HCT116 (cell line): ENCODE measurements at regions not wholly inside any gene's neighbourhood (a gene's known extent, or its start where the extent isn't known, plus 50 kb on each side); places are given as distances from the start of the nearest gene placed in this dataset.

Experiments
- ATAC-seq: fragments of 200-7000 bp; cut with Tn5 transposase; 2 replicates; pipeline ENCODE4 v1.9.1; 2020; ENCODE audit warnings: mild to moderate bottlenecking, moderate library complexity
- BruUV-seq: library from RNA; stranded (reverse); fragments of 400-500 nt; replicated peaks from 2 replicates; lab custom pipeline; 2021; lab: Mats Ljungman, UMichigan
- CTCF ChIA-PET: fragments of 300-600 bp; sonication (Branson Sonifier 250); formaldehyde crosslinking; loops from one replicate; lab custom pipeline; 2021; ENCODE audit warnings: antibody characterized with exemption; lab: Charles Lee
- POLR2A ChIA-PET: fragments of 300-600, 350-600 bp; sonication (Branson Sonifier 250); formaldehyde crosslinking; loops from one replicate; lab custom pipeline; 2021; ENCODE audit warnings: antibody characterized with exemption; lab: Charles Lee
- RAD21 ChIA-PET, 2 experiments: fragments of 300-600 bp; sonication (Branson Sonifier 250); formaldehyde crosslinking; loops; one replicate each; lab custom pipeline; 2023; ENCODE audit warnings: low total read pairs in 2 of 2; ENCODE audit not compliant: uncharacterized antibody in 2 of 2, unreplicated experiment in 2 of 2, low non-redundant PET in 1 of 2; lab: Charles Lee
- DNase-seq: peaks from one replicate; pipeline ENCODE4 v3.0.0-alpha.2; 2010; ENCODE audit warnings: low read depth, low spot score
- H2AFZ ChIP-seq: fragments of 200-600 bp; shearing (Covaris generic), sonication (generic); 2 replicates; pipeline ENCODE4 v1.6.1; 2017; ENCODE audit warnings: low read depth, mixed run types, mixed read lengths, antibody characterized with exemption, low read length; ENCODE audit not compliant: poor library complexity, severe bottlenecking
- H3K27ac ChIP-seq: 2 replicates; pipeline ENCODE4 v1.5.1; 2012; ENCODE audit warnings: low read depth, low read length
- H3K27me3 ChIP-seq: fragments of 200-600 bp; sonication (generic); 2 replicates; pipeline ENCODE4 v1.6.1; 2016; ENCODE audit warnings: mixed run types, low read length, mixed read lengths; ENCODE audit not compliant: insufficient read depth
- H3K36me3 ChIP-seq, 2 experiments: fragments of 200-500 bp in 1 of 2; fragments of 200-600 bp in 1 of 2; sonication (Bioruptor generic) in 1 of 2; sonication (generic) in 1 of 2; 2 replicates each; pipeline versions ENCODE4 v1.5.1 to v1.6.1; 2014 to 2016; ENCODE audit warnings: low read length in 2 of 2, inconsistent platforms in 1 of 2, mixed read lengths in 1 of 2, mixed run types in 1 of 2; ENCODE audit not compliant: insufficient read depth in 2 of 2, control insufficient read depth in 1 of 2
- H3K4me1 ChIP-seq, 2 experiments: fragments of 200-600 bp in 1 of 2; sonication (generic) in 1 of 2; 2 replicates each; pipeline versions ENCODE4 v1.5.1 to v1.6.1; 2012 to 2017; ENCODE audit warnings: low read length in 2 of 2, inconsistent platforms in 1 of 2, mild to moderate bottlenecking in 1 of 2, mixed read lengths in 1 of 2, mixed run types in 1 of 2, moderate library complexity in 1 of 2; ENCODE audit not compliant: insufficient read depth in 2 of 2, control insufficient read depth in 1 of 2
- H3K4me2 ChIP-seq: fragments of 200-600 bp; sonication (generic); 2 replicates; pipeline ENCODE4 v1.6.1; 2017; ENCODE audit warnings: mixed run types, low read length, mixed read lengths
- H3K4me3 ChIP-seq, 2 experiments: fragments of 200-600 bp in 1 of 2; sonication (generic) in 1 of 2; replicated peaks in 1 of 2; 2 replicates each; pipeline ENCODE4 v1.5.1; 2011 to 2016; ENCODE audit warnings: low read length in 2 of 2, control low read depth in 1 of 2, low read depth in 1 of 2, mild to moderate bottlenecking in 1 of 2, mixed read lengths in 1 of 2, mixed run types in 1 of 2
- H3K79me2 ChIP-seq: fragments of 200-600 bp; sonication (generic); 2 replicates; pipeline ENCODE4 v1.6.1; 2017; ENCODE audit warnings: mild to moderate bottlenecking, mixed run types, low read length, moderate library complexity, mixed read lengths; ENCODE audit not compliant: insufficient read depth
- H3K9ac ChIP-seq: fragments of 200-600 bp; sonication (generic); 2 replicates; pipeline ENCODE4 v1.6.1; 2016; ENCODE audit warnings: low read length, mixed read lengths
- H3K9me2 ChIP-seq: fragments of 200-600 bp; sonication (generic), shearing (Covaris generic); 2 replicates; pipeline ENCODE4 v1.6.1; 2017; ENCODE audit warnings: mixed run types, mild to moderate bottlenecking, moderate library complexity; ENCODE audit not compliant: insufficient read depth
- H3K9me3 ChIP-seq, 2 experiments: fragments of 200-500 bp in 1 of 2; fragments of 200-600 bp in 1 of 2; sonication (Bioruptor generic) in 1 of 2; sonication (generic) in 1 of 2; 2 replicates each; pipeline ENCODE4 v1.6.1; 2014 to 2017; ENCODE audit warnings: low read length in 2 of 2, mixed read lengths in 2 of 2, inconsistent platforms in 1 of 2, low read depth in 1 of 2, mild to moderate bottlenecking in 1 of 2, mixed run types in 1 of 2, moderate library complexity in 1 of 2; ENCODE audit not compliant: control insufficient read depth in 1 of 2, insufficient read depth in 1 of 2
- H4K20me1 ChIP-seq: fragments of 200-600 bp; sonication (generic), shearing (Covaris generic); 2 replicates; pipeline ENCODE4 v1.6.1; 2017; ENCODE audit warnings: mixed run types, mild to moderate bottlenecking, moderate library complexity; ENCODE audit not compliant: insufficient read depth
- ATF3 ChIP-seq: IDR thresholded peaks from 2 replicates; pipeline ENCODE4 v1.6.1; 2012
- CTCF ChIP-seq, 3 experiments: fragments of 200-600 bp in 1 of 3; sonication (generic) in 1 of 3; IDR thresholded peaks in 2 of 3; conservative IDR thresholded peaks in 1 of 3; 2 replicates each; pipeline ENCODE4 v1.5.1; 2012 to 2017; ENCODE audit warnings: low read depth in 2 of 3, low read length in 2 of 3, antibody characterized with exemption in 1 of 3, borderline replicate concordance in 1 of 3, control low read depth in 1 of 3, mild to moderate bottlenecking in 1 of 3, mixed read lengths in 1 of 3, mixed run types in 1 of 3, moderate library complexity in 1 of 3; ENCODE audit not compliant: insufficient read depth in 1 of 3
- EGR1 ChIP-seq: IDR thresholded peaks from 2 replicates; pipeline ENCODE4 v1.6.1; 2012; ENCODE audit warnings: low read depth
- ELF1 ChIP-seq: IDR thresholded peaks from 2 replicates; pipeline ENCODE4 v1.6.1; 2012; ENCODE audit warnings: low read depth, borderline replicate concordance
- EZH2 ChIP-seq: fragments of 200-600 bp; sonication (generic); IDR thresholded peaks from 2 replicates; pipeline ENCODE4 v1.6.1; 2017; ENCODE audit warnings: antibody characterized with exemption, mixed run types
- EZH2phosphoT487 ChIP-seq: fragments of 200-600 bp; IDR thresholded peaks from 2 replicates; pipeline ENCODE4 v1.6.1; 2018; ENCODE audit warnings: antibody characterized with exemption, borderline replicate concordance
- FOSL1 ChIP-seq: IDR thresholded peaks from 2 replicates; pipeline ENCODE4 v1.6.1; 2012; ENCODE audit warnings: low read depth
- MAX ChIP-seq: IDR thresholded peaks from 2 replicates; pipeline ENCODE4 v1.6.1; 2012
- POLR2AphosphoS5 ChIP-seq: IDR thresholded peaks from 2 replicates; pipeline ENCODE4 v1.6.1; 2011; ENCODE audit warnings: mild to moderate bottlenecking, low read depth, low read length, moderate library complexity
- REST ChIP-seq: IDR thresholded peaks from 2 replicates; pipeline ENCODE4 v1.6.1; 2012; ENCODE audit warnings: low read depth
- SIN3A ChIP-seq: IDR thresholded peaks from 2 replicates; pipeline ENCODE4 v1.6.1; 2012; ENCODE audit warnings: low read depth
- SP1 ChIP-seq: IDR thresholded peaks from 2 replicates; pipeline ENCODE4 v1.6.1; 2012; ENCODE audit warnings: low read depth
- SRF ChIP-seq: IDR thresholded peaks from 2 replicates; pipeline ENCODE4 v1.6.1; 2012; ENCODE audit warnings: low read depth
- TCF7L2 ChIP-seq: IDR thresholded peaks from 2 replicates; pipeline ENCODE4 v1.7.0; 2011; ENCODE audit warnings: borderline replicate concordance, inconsistent platforms; ENCODE audit not compliant: insufficient read depth, insufficient read length; ENCODE audit errors: extremely low read depth
- ZBTB33 ChIP-seq: IDR thresholded peaks from 2 replicates; pipeline ENCODE4 v1.6.1; 2011; ENCODE audit warnings: mild to moderate bottlenecking, low read length, moderate library complexity; ENCODE audit not compliant: insufficient replicate concordance; ENCODE audit errors: extremely low read depth
- ZFX ChIP-seq: fragments of 450-650 bp; IDR thresholded peaks from 2 replicates; pipeline ENCODE4 v1.6.1; 2017
- ZNF274 ChIP-seq: fragments of 200-500 bp; sonication (Bioruptor generic); IDR thresholded peaks from 2 replicates; pipeline ENCODE4 v1.6.1; 2014; ENCODE audit warnings: mild to moderate bottlenecking, low read depth, low read length, inconsistent platforms
- intact Hi-C: fragments of 100-400 bp; cut with micrococcal nuclease; formaldehyde crosslinking; loops from 2 replicates; pipeline ENCODE4 v1.10.0; 2022

GRCh38 chr9:13718086-13718485 is 438.6 kb upstream of the MPDZ start:
- no TSS peak for BruUV-seq
- no peak for DNase-seq
- no peak for TF ChIP-seq FOSL1
- no peak for TF ChIP-seq ZNF274
- TF ChIP-seq ZBTB33, result no peak
- no peak for TF ChIP-seq REST
- no peak for TF ChIP-seq ELF1
- no peak for TF ChIP-seq EZH2
- TF ChIP-seq TCF7L2, result no peak
- TF ChIP-seq EGR1, result no peak
- TF ChIP-seq MAX, result no peak
- no peak for TF ChIP-seq SIN3A
- no peak for TF ChIP-seq SP1
- no peak for TF ChIP-seq SRF
- no peak for TF ChIP-seq POLR2AphosphoS5
- TF ChIP-seq CTCF (IDR thresholded peaks at IDR 0.05 in 2 of 3, conservative IDR thresholded peaks at IDR 0.05 in 1 of 3; ENCODE audit: borderline replicate concordance in 1 of 3, insufficient read depth in 1 of 3, low read depth in 2 of 3, low read length in 2 of 3), result no peak
- TF ChIP-seq ATF3, result no peak
- no peak for TF ChIP-seq EZH2phosphoT487
- TF ChIP-seq ZFX, result no peak
- TF ChIP-seq, all 23 proteins: peak for 0
- H3K9ac ChIP-seq, result no peak overlapping the region
- ATAC-seq, result no peak
- H3K4me2 ChIP-seq, result no peak overlapping the region
- no peaks in the 10 kb centered on the region; a peak in 1 of 4 replicates for H3K9me3 ChIP-seq
- no peaks in the 10 kb centered on the region for H4K20me1 ChIP-seq
- CTCF ChIA-PET, result no interaction called here
- no peaks in the 10 kb centered on the region for H3K36me3 ChIP-seq
- RAD21 ChIA-PET, result no interaction called here
- no peaks in the 10 kb centered on the region for H3K27me3 ChIP-seq
- no peaks in the 10 kb centered on the region for H3K4me1 ChIP-seq
- H3K79me2 ChIP-seq, result no peaks in the 10 kb centered on the region
- H3K4me3 ChIP-seq, result no peak overlapping the region
- no peak overlapping the region for H2AFZ ChIP-seq
- POLR2A ChIA-PET, result no interaction called here
- H3K9me2 ChIP-seq, result no peaks in the 10 kb centered on the region
- intact Hi-C loops, result no loop called here
- H3K27ac ChIP-seq, result no peak overlapping the region
